ENCODE measurements at regions not wholly inside any gene's neighbourhood (a gene's known extent, or its start where the extent isn't known, plus 50 kb on each side); places are given as distances from the start of the nearest gene placed in this dataset.

- Histone ChIP-seq H3K4me1 (ENCODE audit: control insufficient read depth in 2 of 2, insufficient read depth in 2 of 2, low read length in 2 of 2) (no peaks in the 10 kb centered on the region), H3K4me3 (ENCODE audit: low read length in 2 of 2) (no peak overlapping the region), H3K27ac (ENCODE audit: low read depth in 2 of 2, low read length in 2 of 2) (no peak overlapping the region), H3K27me3 (ENCODE audit: control insufficient read depth in 2 of 2, insufficient read depth in 2 of 2, low read length in 2 of 2) (no peaks in the 10 kb centered on the region), H3K36me3 (ENCODE audit: control insufficient read depth in 2 of 2, insufficient read depth in 2 of 2, low read length in 2 of 2) (no peaks in the 10 kb centered on the region), H3K9ac (ENCODE audit: low read depth in 1 of 2, low read length in 2 of 2) (no peak overlapping the region), H3K9me3 (ENCODE audit: control insufficient read depth in 2 of 2, low read length in 2 of 2) (no peaks in the 10 kb centered on the region)
Observed at GRCh38 chr10:3651969-3652653, 132.9 kb downstream of the KLF6 start.

GRCh38 chr10:3648576-3648975, 136.4 kb downstream of the KLF6 start:
- Histone ChIP-seq H3K27ac (ENCODE audit: low read depth in 2 of 2, low read length in 2 of 2) (no peak overlapping the region), H3K9me3 (ENCODE audit: control insufficient read depth in 2 of 2, low read length in 2 of 2) (no peaks in the 10 kb centered on the region), H3K9ac (ENCODE audit: low read depth in 1 of 2, low read length in 2 of 2) (no peak overlapping the region), H3K27me3 (ENCODE audit: control insufficient read depth in 2 of 2, insufficient read depth in 2 of 2, low read length in 2 of 2) (peaks cover 0 to 2% of the 10 kb centered on the region in 2 donors), H3K4me1 (ENCODE audit: control insufficient read depth in 2 of 2, insufficient read depth in 2 of 2, low read length in 2 of 2) (no peaks in the 10 kb centered on the region), H3K36me3 (ENCODE audit: control insufficient read depth in 2 of 2, insufficient read depth in 2 of 2, low read length in 2 of 2) (no peaks in the 10 kb centered on the region), H3K4me3 (ENCODE audit: low read length in 2 of 2) (no peak overlapping the region)

- H3K9me3 ChIP-seq (ENCODE audit: control insufficient read depth in 2 of 2, low read length in 2 of 2): no peaks in the 10 kb centered on the region
Observed at GRCh38 chr10:3648170-3648569, 136.8 kb downstream of the KLF6 start.

GRCh38 chr10:3647074-3647473, 137.9 kb downstream of the KLF6 start:
- Histone ChIP-seq H3K27me3 (ENCODE audit: control insufficient read depth in 2 of 2, insufficient read depth in 2 of 2, low read length in 2 of 2) (peaks cover 0 to 2% of the 10 kb centered on the region in 2 donors), H3K9me3 (ENCODE audit: control insufficient read depth in 2 of 2, low read length in 2 of 2) (no peaks in the 10 kb centered on the region), H3K27ac (ENCODE audit: low read depth in 2 of 2, low read length in 2 of 2) (no peak overlapping the region), H3K9ac (ENCODE audit: low read depth in 1 of 2, low read length in 2 of 2) (no peak overlapping the region), H3K4me3 (ENCODE audit: low read length in 2 of 2) (no peak overlapping the region), H3K4me1 (ENCODE audit: control insufficient read depth in 2 of 2, insufficient read depth in 2 of 2, low read length in 2 of 2) (no peaks in the 10 kb centered on the region), H3K36me3 (ENCODE audit: control insufficient read depth in 2 of 2, insufficient read depth in 2 of 2, low read length in 2 of 2) (no peaks in the 10 kb centered on the region)

More at GRCh38 chr10:3648170-3648569, 136.8 kb downstream of the KLF6 start:
- H3K36me3 ChIP-seq (ENCODE audit: control insufficient read depth in 2 of 2, insufficient read depth in 2 of 2, low read length in 2 of 2): no peaks in the 10 kb centered on the region
- H3K4me1 ChIP-seq (ENCODE audit: control insufficient read depth in 2 of 2, insufficient read depth in 2 of 2, low read length in 2 of 2): no peaks in the 10 kb centered on the region
- H3K4me3 ChIP-seq (ENCODE audit: low read length in 2 of 2): no peak overlapping the region
- no peak overlapping the region for H3K27ac ChIP-seq (ENCODE audit: low read depth in 2 of 2, low read length in 2 of 2)
- H3K9ac ChIP-seq (ENCODE audit: low read depth in 1 of 2, low read length in 2 of 2): no peak overlapping the region
- H3K27me3 ChIP-seq (ENCODE audit: control insufficient read depth in 2 of 2, insufficient read depth in 2 of 2, low read length in 2 of 2): peaks cover 0 to 2% of the 10 kb centered on the region in 2 donors

- H3K9me3 ChIP-seq (ENCODE audit: control insufficient read depth in 2 of 2, low read length in 2 of 2): no peaks in the 10 kb centered on the region
- H3K4me3 ChIP-seq (ENCODE audit: low read length in 2 of 2): no peak overlapping the region
- peaks cover 0 to 2% of the 10 kb centered on the region in 2 donors for H3K27me3 ChIP-seq (ENCODE audit: control insufficient read depth in 2 of 2, insufficient read depth in 2 of 2, low read length in 2 of 2)
- no peaks in the 10 kb centered on the region for H3K4me1 ChIP-seq (ENCODE audit: control insufficient read depth in 2 of 2, insufficient read depth in 2 of 2, low read length in 2 of 2)
- H3K9ac ChIP-seq (ENCODE audit: low read depth in 1 of 2, low read length in 2 of 2): no peak overlapping the region
- no peaks in the 10 kb centered on the region for H3K36me3 ChIP-seq (ENCODE audit: control insufficient read depth in 2 of 2, insufficient read depth in 2 of 2, low read length in 2 of 2)
- H3K27ac ChIP-seq (ENCODE audit: low read depth in 2 of 2, low read length in 2 of 2): no peak overlapping the region
Observed at GRCh38 chr10:3645406-3645805, 139.6 kb downstream of the KLF6 start.

- Histone ChIP-seq H3K9ac (ENCODE audit: low read depth in 1 of 2, low read length in 2 of 2) (no peak overlapping the region), H3K4me3 (ENCODE audit: low read length in 2 of 2) (no peak overlapping the region)
Observed at GRCh38 chr10:3640816-3641215, 144.2 kb downstream of the KLF6 start.

GRCh38 chr10:3639546-3639945, 145.5 kb downstream of the KLF6 start:
- H3K4me3 ChIP-seq (ENCODE audit: low read length in 2 of 2): no peak overlapping the region
- no peak overlapping the region for H3K9ac ChIP-seq (ENCODE audit: low read depth in 1 of 2, low read length in 2 of 2)
- H3K27me3 ChIP-seq (ENCODE audit: control insufficient read depth in 2 of 2, insufficient read depth in 2 of 2, low read length in 2 of 2): no peaks in the 10 kb centered on the region
- no peaks in the 10 kb centered on the region for H3K36me3 ChIP-seq (ENCODE audit: control insufficient read depth in 2 of 2, insufficient read depth in 2 of 2, low read length in 2 of 2)
- no peaks in the 10 kb centered on the region for H3K9me3 ChIP-seq (ENCODE audit: control insufficient read depth in 2 of 2, low read length in 2 of 2)
- H3K4me1 ChIP-seq (ENCODE audit: control insufficient read depth in 2 of 2, insufficient read depth in 2 of 2, low read length in 2 of 2): no peaks in the 10 kb centered on the region
- H3K27ac ChIP-seq (ENCODE audit: low read depth in 2 of 2, low read length in 2 of 2): no peak overlapping the region

More at GRCh38 chr10:3640816-3641215, 144.2 kb downstream of the KLF6 start:
- no peak overlapping the region for H3K27ac ChIP-seq (ENCODE audit: low read depth in 2 of 2, low read length in 2 of 2)
- no peaks in the 10 kb centered on the region for H3K36me3 ChIP-seq (ENCODE audit: control insufficient read depth in 2 of 2, insufficient read depth in 2 of 2, low read length in 2 of 2)
- H3K4me1 ChIP-seq (ENCODE audit: control insufficient read depth in 2 of 2, insufficient read depth in 2 of 2, low read length in 2 of 2): no peaks in the 10 kb centered on the region
- no peaks in the 10 kb centered on the region for H3K9me3 ChIP-seq (ENCODE audit: control insufficient read depth in 2 of 2, low read length in 2 of 2)
- no peaks in the 10 kb centered on the region for H3K27me3 ChIP-seq (ENCODE audit: control insufficient read depth in 2 of 2, insufficient read depth in 2 of 2, low read length in 2 of 2)

- Histone ChIP-seq H3K27ac (ENCODE audit: low read depth in 2 of 2, low read length in 2 of 2) (no peak overlapping the region), H3K9ac (ENCODE audit: low read depth in 1 of 2, low read length in 2 of 2) (no peak overlapping the region), H3K4me3 (ENCODE audit: low read length in 2 of 2) (no peak overlapping the region), H3K9me3 (ENCODE audit: control insufficient read depth in 2 of 2, low read length in 2 of 2) (no peaks in the 10 kb centered on the region), H3K27me3 (ENCODE audit: control insufficient read depth in 2 of 2, insufficient read depth in 2 of 2, low read length in 2 of 2) (no peaks in the 10 kb centered on the region), H3K4me1 (ENCODE audit: control insufficient read depth in 2 of 2, insufficient read depth in 2 of 2, low read length in 2 of 2) (no peaks in the 10 kb centered on the region), H3K36me3 (ENCODE audit: control insufficient read depth in 2 of 2, insufficient read depth in 2 of 2, low read length in 2 of 2) (no peaks in the 10 kb centered on the region)
Observed at GRCh38 chr10:3636356-3637181, 148.4 kb downstream of the KLF6 start.

- Histone ChIP-seq H3K36me3 (ENCODE audit: control insufficient read depth in 2 of 2, insufficient read depth in 2 of 2, low read length in 2 of 2) (no peaks in the 10 kb centered on the region), H3K4me1 (ENCODE audit: control insufficient read depth in 2 of 2, insufficient read depth in 2 of 2, low read length in 2 of 2) (no peaks in the 10 kb centered on the region), H3K27ac (ENCODE audit: low read depth in 2 of 2, low read length in 2 of 2) (no peak overlapping the region), H3K27me3 (ENCODE audit: control insufficient read depth in 2 of 2, insufficient read depth in 2 of 2, low read length in 2 of 2) (no peaks in the 10 kb centered on the region), H3K9ac (ENCODE audit: low read depth in 1 of 2, low read length in 2 of 2) (no peak overlapping the region), H3K4me3 (ENCODE audit: low read length in 2 of 2) (no peak overlapping the region), H3K9me3 (ENCODE audit: control insufficient read depth in 2 of 2, low read length in 2 of 2) (no peaks in the 10 kb centered on the region)
Observed at GRCh38 chr10:3635697-3636096, 149.3 kb downstream of the KLF6 start.

- no peaks in the 10 kb centered on the region for H3K9me3 ChIP-seq (ENCODE audit: control insufficient read depth in 2 of 2, low read length in 2 of 2)
- H3K4me3 ChIP-seq (ENCODE audit: low read length in 2 of 2): no peak overlapping the region
- no peak overlapping the region for H3K9ac ChIP-seq (ENCODE audit: low read depth in 1 of 2, low read length in 2 of 2)
- H3K4me1 ChIP-seq (ENCODE audit: control insufficient read depth in 2 of 2, insufficient read depth in 2 of 2, low read length in 2 of 2): no peaks in the 10 kb centered on the region
- H3K27ac ChIP-seq (ENCODE audit: low read depth in 2 of 2, low read length in 2 of 2): no peak overlapping the region
- H3K36me3 ChIP-seq (ENCODE audit: control insufficient read depth in 2 of 2, insufficient read depth in 2 of 2, low read length in 2 of 2): no peaks in the 10 kb centered on the region
- H3K27me3 ChIP-seq (ENCODE audit: control insufficient read depth in 2 of 2, insufficient read depth in 2 of 2, low read length in 2 of 2): no peaks in the 10 kb centered on the region
Observed at GRCh38 chr10:3635211-3635671, 149.8 kb downstream of the KLF6 start.
